ENCODE measurements at regions not wholly inside any gene's neighbourhood (a gene's known extent, or its start where the extent isn't known, plus 50 kb on each side); places are given as distances from the start of the nearest gene placed in this dataset.

DNA sequence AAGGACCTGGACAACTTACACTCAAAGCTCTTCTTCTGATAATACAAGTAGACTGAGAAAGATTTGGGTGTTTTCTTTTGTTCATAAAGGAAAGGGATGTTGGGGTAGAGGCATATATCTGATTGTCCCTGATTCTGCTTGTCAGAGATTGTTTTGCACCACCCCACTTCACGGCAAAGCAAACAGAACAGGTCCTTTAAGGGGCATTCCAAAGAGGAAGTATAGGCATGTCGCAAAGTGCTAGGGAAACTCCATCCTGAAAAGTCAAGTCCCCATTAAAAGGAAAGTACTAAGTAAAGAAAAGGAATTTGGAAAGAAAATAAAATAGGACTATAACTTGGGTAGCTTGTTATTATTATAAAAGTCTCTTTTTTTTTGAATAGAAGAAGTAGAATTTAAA is 233.0 kb downstream of the DNAJB9 start:
- TF ChIP-seq, protein P1, sequence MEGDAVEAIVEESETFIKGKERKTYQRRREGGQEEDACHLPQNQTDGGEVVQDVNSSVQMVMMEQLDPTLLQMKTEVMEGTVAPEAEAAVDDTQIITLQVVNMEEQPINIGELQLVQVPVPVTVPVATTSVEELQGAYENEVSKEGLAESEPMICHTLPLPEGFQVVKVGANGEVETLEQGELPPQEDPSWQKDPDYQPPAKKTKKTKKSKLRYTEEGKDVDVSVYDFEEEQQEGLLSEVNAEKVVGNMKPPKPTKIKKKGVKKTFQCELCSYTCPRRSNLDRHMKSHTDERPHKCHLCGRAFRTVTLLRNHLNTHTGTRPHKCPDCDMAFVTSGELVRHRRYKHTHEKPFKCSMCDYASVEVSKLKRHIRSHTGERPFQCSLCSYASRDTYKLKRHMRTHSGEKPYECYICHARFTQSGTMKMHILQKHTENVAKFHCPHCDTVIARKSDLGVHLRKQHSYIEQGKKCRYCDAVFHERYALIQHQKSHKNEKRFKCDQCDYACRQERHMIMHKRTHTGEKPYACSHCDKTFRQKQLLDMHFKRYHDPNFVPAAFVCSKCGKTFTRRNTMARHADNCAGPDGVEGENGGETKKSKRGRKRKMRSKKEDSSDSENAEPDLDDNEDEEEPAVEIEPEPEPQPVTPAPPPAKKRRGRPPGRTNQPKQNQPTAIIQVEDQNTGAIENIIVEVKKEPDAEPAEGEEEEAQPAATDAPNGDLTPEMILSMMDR (conservative IDR thresholded peaks at IDR 0.05 in 1 of 2, IDR thresholded peaks at IDR 0.05 in 1 of 2; ENCODE audit: low read depth in 1 of 2, low read length in 2 of 2), result no peak
- TF ChIP-seq EZH2 (IDR thresholded peaks at IDR 0.05; ENCODE audit: low read length, missing control alignments), result no peak

Data from fibroblast of lung (primary cell).